Esophagus squamous epithelium (tissue), 5 donors: ENCODE measurements at regions not wholly inside any gene's neighbourhood (a gene's known extent, or its start where the extent isn't known, plus 50 kb on each side); places are given as distances from the start of the nearest gene placed in this dataset.

Source experiments
- DNase-seq: peaks from one replicate; lab custom pipeline; 2025; lab: John Stamatoyannopoulos, UW
- H3K27ac ChIP-seq, 4 donors: fragments of 200-600 bp; sonication (generic); one replicate each; pipeline ENCODE4 v1.5.1; 2016 to 2019; ENCODE audit warnings: mild to moderate bottlenecking in 1 of 4
- H3K27me3 ChIP-seq, 4 donors: fragments of 200-600 bp; sonication (generic); 1 replicate in 3 of 4; 2 replicates in 1 of 4; pipeline versions ENCODE4 v1.5.1 to v1.6.0; 2017 to 2021; ENCODE audit warnings: antibody characterized with exemption in 1 of 4
- H3K36me3 ChIP-seq, 3 donors: fragments of 200-600 bp; sonication (generic); one replicate each; pipeline ENCODE4 v1.5.1; 2016 to 2019
- H3K4me1 ChIP-seq, 3 donors: fragments of 200-600 bp; sonication (generic); one replicate each; pipeline ENCODE4 v1.5.1; 2017 to 2019
- H3K4me3 ChIP-seq, 4 donors: fragments of 200-600 bp; sonication (generic); 1 replicate in 3 of 4; 2 replicates in 1 of 4; pipeline ENCODE4 v1.5.1; 2016 to 2019; ENCODE audit warnings: mild to moderate bottlenecking in 2 of 4, moderate library complexity in 1 of 4
- H3K9me3 ChIP-seq, 3 donors: fragments of 200-600 bp; sonication (generic); one replicate each; pipeline ENCODE4 v1.5.1; 2016 to 2019
- POLR2A ChIP-seq, 4 donors: fragments of 450-650 bp; IDR thresholded peaks; one replicate each; pipeline ENCODE4 v1.6.1; 2017; ENCODE audit warnings: antibody characterized with exemption in 4 of 4, mild to moderate bottlenecking in 4 of 4, moderate library complexity in 3 of 4
- WGBS, 2 donors: methylation state at CpG; one replicate each; pipeline ENCODE4 v1.1.5; 2018; 5-methylcytosine and 5-hydroxymethylcytosine counted together
- intact Hi-C: fragments of 100-400 bp; cut with DNase I; formaldehyde crosslinking; loops from one replicate; pipeline ENCODE4 v1.15.0; 2022
- TF ChIP-seq, protein P1 (sequence below), 6 experiments: fragments of 450-650 bp in 4 of 6; fragments of 200-600 bp in 2 of 6; sonication (generic) in 2 of 6; IDR thresholded peaks; one replicate each; pipeline ENCODE4 v1.5.1; 2016 to 2019; ENCODE audit warnings: antibody characterized with exemption in 6 of 6, mild to moderate bottlenecking in 4 of 6, moderate library complexity in 4 of 6
- donor health status: DM: yes; HTN: yes; CAD: no.

DNA sequence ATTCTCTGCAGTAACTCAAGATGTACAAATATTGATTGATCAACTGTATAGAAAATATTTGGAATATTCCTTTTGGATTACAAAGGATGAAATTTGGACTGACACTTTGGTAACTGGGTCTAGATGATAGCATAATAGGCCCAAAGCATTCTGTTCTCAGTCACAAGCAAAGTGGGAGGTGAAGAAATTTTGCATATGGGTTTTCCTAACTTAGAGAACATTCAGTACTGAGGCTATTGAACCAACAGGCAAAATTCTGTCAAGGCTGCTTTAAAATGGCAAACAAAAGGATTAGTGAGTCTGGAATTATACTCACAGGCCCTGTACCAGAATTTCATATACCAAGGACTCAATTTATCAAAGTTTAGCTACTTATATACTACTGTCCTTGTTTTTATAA is 1020.6 kb downstream of the TLE4 start:
- H3K27ac ChIP-seq: no peak overlapping the region
- no peaks in the 10 kb centered on the region for H3K4me1 ChIP-seq
- TF ChIP-seq, protein P1, sequence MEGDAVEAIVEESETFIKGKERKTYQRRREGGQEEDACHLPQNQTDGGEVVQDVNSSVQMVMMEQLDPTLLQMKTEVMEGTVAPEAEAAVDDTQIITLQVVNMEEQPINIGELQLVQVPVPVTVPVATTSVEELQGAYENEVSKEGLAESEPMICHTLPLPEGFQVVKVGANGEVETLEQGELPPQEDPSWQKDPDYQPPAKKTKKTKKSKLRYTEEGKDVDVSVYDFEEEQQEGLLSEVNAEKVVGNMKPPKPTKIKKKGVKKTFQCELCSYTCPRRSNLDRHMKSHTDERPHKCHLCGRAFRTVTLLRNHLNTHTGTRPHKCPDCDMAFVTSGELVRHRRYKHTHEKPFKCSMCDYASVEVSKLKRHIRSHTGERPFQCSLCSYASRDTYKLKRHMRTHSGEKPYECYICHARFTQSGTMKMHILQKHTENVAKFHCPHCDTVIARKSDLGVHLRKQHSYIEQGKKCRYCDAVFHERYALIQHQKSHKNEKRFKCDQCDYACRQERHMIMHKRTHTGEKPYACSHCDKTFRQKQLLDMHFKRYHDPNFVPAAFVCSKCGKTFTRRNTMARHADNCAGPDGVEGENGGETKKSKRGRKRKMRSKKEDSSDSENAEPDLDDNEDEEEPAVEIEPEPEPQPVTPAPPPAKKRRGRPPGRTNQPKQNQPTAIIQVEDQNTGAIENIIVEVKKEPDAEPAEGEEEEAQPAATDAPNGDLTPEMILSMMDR (IDR thresholded peaks at IDR 0.05): no peak
- TF ChIP-seq POLR2A (IDR thresholded peaks at IDR 0.05): no peak
- no peaks in the 10 kb centered on the region for H3K9me3 ChIP-seq
- intact Hi-C loops: no loop called here
- no peak overlapping the region for H3K4me3 ChIP-seq
- no peak for DNase-seq
- H3K27me3 ChIP-seq: no peaks in the 10 kb centered on the region
- H3K36me3 ChIP-seq: no peaks in the 10 kb centered on the region

DNA sequence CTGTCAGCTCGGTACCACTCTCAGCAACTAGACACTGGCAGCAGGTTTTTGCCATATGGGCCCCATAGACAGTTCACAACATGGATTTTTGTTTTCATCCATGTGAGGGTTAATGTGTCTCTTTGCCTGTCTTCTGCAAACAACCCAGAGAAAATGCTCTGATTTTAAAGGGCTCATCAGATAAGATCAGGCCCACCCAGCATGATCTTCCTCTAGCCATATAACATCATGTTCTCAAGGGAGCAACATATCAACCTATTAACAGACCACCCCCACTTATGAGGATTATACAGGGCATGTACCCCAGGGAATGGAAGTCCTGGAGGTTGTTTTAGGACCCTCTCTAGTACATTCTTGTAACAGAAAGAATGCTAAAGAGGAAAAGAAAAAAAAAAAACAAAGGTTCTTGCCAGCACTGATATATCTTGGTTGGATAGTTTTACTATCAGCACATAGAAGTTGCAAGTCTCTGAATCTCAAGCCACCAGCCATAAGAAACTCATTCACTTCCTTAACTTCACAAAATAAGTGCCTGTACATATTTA is 1015.1 kb downstream of the TLE4 start:
- Histone ChIP-seq H3K4me3 (no peak overlapping the region), H3K27ac (no peak overlapping the region), H3K4me1 (no peaks in the 10 kb centered on the region), H3K9me3 (no peaks in the 10 kb centered on the region), H3K27me3 (no peaks in the 10 kb centered on the region), H3K36me3 (no peaks in the 10 kb centered on the region)
- intact Hi-C loops: no loop called here
- no peak for DNase-seq
- TF ChIP-seq POLR2A (IDR thresholded peaks at IDR 0.05): no peak
- TF ChIP-seq, protein P1 (IDR thresholded peaks at IDR 0.05): no peak
- WGBS, 2 donors: 69% methylated on average over 1 of the region's 1 CpG; no CpG with 5 or more reads in 1 of the 2 donors

DNA sequence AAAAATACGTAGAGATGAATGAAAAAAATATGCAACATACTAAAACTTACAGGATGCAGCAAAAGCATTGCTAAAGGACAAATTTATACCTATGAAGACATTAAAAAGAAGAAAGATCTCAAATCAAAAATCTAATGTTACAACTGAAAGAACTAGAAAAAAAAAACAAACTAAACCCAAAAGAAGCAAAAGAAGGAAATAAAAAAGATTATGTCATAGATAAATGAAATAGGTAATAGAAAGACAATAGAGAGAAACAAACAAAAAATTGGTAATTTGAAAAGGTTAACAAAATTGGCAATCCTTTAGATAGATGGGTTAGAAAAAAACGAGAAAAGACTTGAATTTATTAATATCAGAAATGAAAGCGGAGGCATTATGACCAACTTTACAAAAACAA is 1000.2 kb downstream of the TLE4 start:
- Histone ChIP-seq H3K27me3 (no peaks in the 10 kb centered on the region), H3K4me1 (no peaks in the 10 kb centered on the region), H3K4me3 (no peak overlapping the region), H3K36me3 (no peaks in the 10 kb centered on the region), H3K27ac (no peak overlapping the region), H3K9me3 (peaks cover 0 to 5% (median 0%) of the 10 kb centered on the region in 3 donors)
- DNase-seq: no peak
- TF ChIP-seq, protein P1 (IDR thresholded peaks at IDR 0.05): no peak
- TF ChIP-seq POLR2A (IDR thresholded peaks at IDR 0.05): no peak
- intact Hi-C loops: no loop called here
- whole genome bisulfite sequencing, 2 donors: 65 to 76% methylated on average over 3 of the region's 3 CpGs

DNA sequence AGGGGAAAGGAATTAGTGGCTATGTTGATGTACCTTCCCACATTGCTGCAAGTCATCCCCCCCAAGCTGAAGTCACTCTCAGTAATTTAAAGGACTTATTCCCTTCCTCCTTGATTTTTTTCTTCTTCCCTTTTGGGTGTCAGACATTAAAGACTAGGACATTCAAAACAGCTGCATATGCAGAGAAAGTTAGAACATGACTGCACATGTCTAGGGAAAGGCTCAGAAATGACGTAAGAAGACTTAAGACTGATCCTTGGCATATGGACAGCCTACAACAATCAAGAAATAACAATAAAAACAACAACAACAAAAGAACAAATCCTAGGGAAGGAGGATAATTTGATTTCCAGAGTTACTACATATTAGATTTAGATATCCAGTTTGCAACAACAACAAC is 997.5 kb downstream of the TLE4 start:
- Histone ChIP-seq H3K36me3 (no peaks in the 10 kb centered on the region), H3K4me1 (no peaks in the 10 kb centered on the region), H3K9me3 (peaks cover 0 to 5% (median 0%) of the 10 kb centered on the region in 3 donors), H3K27ac (no peak overlapping the region), H3K27me3 (no peaks in the 10 kb centered on the region), H3K4me3 (no peak overlapping the region)
- intact Hi-C loops: no loop called here
- DNase-seq: no peak
- 32 to 38% methylated on average over 1 of the region's 1 CpG for WGBS, 2 donors
- TF ChIP-seq, protein P1 (IDR thresholded peaks at IDR 0.05): no peak
- TF ChIP-seq POLR2A (IDR thresholded peaks at IDR 0.05): no peak

DNA sequence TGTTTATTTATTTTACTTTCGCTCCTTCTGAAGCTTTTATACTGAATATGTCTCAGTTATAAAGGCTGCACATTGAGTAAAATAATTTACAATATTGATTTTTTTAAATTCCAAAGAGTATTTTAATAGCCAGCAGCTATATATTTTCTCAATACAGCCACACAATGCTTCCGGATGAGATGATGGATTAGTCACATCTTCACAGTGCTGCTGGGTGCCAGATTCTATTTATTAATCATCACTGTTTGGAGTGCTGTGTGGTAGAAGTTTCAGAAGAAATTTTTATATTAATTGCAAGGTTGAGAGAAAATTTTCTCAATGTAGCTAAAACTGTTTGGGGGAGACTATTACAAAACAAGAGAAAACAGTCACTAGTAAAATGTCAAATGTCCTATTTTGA is 989.8 kb downstream of the TLE4 start:
- Histone ChIP-seq H3K4me1 (no peaks in the 10 kb centered on the region), H3K4me3 (no peak overlapping the region), H3K36me3 (no peaks in the 10 kb centered on the region), H3K27me3 (no peaks in the 10 kb centered on the region), H3K27ac (no peak overlapping the region), H3K9me3 (no peaks in the 10 kb centered on the region)
- TF ChIP-seq, protein P1 (IDR thresholded peaks at IDR 0.05): no peak
- no peak for TF ChIP-seq POLR2A (IDR thresholded peaks at IDR 0.05)
- DNase-seq: no peak
- intact Hi-C loops: no loop called here
- 49 to 55% methylated on average over 2 of the region's 2 CpGs for WGBS, 2 donors
